ENCODE measurements at regions not wholly inside any gene's neighbourhood (a gene's known extent, or its start where the extent isn't known, plus 50 kb on each side); places are given as distances from the start of the nearest gene placed in this dataset.

DNA sequence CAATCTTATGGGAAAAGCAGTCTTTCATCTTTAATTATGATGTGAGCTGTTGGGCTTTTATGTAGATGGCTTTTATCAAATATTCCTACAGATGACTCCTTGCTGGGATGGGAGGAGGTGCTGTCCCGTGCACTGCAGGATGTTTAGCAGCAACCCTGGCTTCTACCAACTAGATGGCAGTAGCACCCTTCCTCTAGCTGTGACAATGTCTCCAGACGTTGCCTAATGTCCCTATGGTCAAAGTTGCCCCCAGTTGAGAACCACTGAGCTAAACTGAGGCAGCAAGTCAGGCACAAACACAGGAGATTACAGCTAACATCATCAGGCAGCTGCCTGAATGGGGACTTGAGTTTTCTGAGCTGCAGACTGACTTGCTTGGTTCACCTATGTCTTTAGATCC lies 401.9 kb upstream of the PDE4D start:
- TF ChIP-seq, protein P1, sequence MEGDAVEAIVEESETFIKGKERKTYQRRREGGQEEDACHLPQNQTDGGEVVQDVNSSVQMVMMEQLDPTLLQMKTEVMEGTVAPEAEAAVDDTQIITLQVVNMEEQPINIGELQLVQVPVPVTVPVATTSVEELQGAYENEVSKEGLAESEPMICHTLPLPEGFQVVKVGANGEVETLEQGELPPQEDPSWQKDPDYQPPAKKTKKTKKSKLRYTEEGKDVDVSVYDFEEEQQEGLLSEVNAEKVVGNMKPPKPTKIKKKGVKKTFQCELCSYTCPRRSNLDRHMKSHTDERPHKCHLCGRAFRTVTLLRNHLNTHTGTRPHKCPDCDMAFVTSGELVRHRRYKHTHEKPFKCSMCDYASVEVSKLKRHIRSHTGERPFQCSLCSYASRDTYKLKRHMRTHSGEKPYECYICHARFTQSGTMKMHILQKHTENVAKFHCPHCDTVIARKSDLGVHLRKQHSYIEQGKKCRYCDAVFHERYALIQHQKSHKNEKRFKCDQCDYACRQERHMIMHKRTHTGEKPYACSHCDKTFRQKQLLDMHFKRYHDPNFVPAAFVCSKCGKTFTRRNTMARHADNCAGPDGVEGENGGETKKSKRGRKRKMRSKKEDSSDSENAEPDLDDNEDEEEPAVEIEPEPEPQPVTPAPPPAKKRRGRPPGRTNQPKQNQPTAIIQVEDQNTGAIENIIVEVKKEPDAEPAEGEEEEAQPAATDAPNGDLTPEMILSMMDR (IDR thresholded peaks at IDR 0.05) = peak; percentile 33 to 77 (median 58)
- TF ChIP-seq POLR2A (IDR thresholded peaks at IDR 0.05) = no peak
